LNCAP (cell line): ENCODE measurements at regions not wholly inside any gene's neighbourhood (a gene's known extent, or its start where the extent isn't known, plus 50 kb on each side); places are given as distances from the start of the nearest gene placed in this dataset.

Source experiments
- CTCF ChIP-seq: fragments of 450-650 bp; IDR thresholded peaks from 2 replicates; pipeline ENCODE4 v1.5.1; 2017; ENCODE audit warnings: mild to moderate bottlenecking

GRCh38 chr2:129722306-129723019 is 257.0 kb upstream of the RAB6C start:
- no peak for TF ChIP-seq CTCF

DNA sequence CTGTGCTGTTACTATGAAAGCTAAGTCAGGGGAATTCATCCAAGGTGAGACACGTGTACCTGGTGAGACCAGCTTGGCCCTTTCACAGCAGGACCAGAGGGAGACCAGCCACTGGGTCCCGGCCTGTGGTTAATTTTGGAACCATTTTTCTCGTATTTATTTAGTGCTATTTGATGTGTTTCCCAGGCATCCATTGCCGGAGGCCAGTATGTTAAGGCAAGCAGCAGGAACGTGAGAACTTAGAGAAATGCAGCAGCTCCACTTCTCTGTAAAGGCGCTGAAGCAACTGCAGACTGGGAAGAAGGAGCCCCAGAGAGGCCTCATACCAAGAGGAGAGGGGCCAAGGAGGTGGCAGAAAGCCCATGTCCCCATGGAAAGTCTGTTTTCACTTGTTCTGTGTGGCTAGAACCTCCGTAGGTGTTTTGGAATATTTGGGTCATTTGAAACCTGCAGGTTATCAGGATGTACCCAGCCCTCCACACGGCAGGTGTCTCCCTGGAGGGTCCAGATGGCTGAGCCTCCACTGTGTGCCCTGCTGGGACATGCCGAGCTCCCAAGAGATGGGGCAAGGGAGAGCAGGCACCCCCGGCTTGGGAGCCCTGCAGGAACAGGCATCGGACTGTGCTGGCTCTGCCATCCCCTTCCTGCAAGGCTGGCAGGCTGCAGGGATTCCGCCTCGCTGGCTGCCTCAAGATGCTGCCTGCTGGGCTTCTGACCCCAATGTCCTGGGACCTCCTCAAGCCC is 256.0 kb upstream of the RAB6C start:
- no peak for TF ChIP-seq CTCF

- no peak for TF ChIP-seq CTCF
Observed at GRCh38 chr2:129724021-129724757, 255.3 kb upstream of the RAB6C start.

- no peak for TF ChIP-seq CTCF
Observed at GRCh38 chr2:129726216-129726615, 253.2 kb upstream of the RAB6C start.

GRCh38 chr2:129727286-129727685 is 252.2 kb upstream of the RAB6C start:
- no peak for TF ChIP-seq CTCF

DNA sequence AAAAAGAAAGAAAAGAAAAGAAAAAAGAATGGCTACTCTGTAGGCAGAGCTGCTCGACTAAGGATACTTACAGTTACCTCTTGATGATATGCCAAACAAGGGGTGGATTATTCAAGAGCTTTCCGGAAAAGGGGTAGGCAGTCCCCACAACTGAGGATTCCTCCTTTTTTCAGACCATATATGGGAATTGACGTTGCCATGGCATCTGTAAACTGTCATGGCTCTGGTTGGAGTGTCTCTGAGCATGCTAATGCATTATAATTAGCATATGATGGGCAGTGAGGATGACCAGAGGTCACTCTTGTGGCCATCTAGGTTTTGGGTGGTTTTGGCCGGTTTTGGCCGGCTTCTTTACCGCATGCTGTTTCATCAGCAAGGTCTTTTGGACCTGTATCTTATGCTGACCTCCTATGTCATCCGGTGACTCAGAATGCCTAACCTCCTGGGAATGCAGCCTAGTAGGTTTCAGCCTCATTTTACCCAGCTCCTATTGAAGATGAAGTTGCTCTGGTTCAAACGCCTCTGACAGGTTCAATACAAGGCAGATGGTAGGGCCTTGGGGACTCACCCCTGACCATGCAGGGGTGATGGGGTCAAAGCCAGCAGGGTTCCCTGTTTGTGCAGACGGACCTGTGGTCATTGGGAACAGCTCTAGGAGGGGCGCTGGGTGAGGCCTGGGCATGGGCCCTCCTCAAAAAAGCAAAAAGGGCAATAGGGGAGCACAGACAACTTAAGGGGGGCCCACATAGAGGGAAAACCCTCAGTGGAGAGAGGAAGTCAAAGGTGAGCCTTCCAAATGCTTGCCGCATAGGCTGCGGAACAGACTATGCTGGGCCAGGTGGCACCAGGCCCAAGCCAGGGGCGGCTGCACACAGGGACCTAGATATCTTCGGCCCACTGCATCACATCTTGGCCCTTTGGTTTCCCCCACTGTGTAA is 251.2 kb upstream of the RAB6C start:
- no peak for TF ChIP-seq CTCF

DNA sequence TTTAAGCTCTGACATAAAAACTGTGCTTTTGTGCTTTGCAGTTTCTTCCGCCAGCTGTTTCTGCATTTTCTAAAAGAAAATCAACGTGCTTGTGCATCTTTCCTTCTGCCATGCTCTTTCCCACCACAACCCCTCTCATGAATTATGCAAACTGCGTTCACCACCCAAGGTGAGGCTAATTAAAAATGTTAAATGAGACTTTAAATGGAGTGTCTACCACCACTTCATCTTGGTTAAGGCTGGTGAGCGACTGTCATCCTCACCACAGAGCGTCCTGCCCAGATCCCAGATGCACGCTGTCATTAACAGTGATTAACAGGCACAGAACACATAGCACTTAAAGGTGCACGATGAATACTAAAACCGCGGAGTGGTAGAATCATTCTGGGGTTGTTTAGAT is 250.5 kb upstream of the RAB6C start:
- TF ChIP-seq CTCF, result no peak
